ENCODE measurements at regions not wholly inside any gene's neighbourhood (a gene's known extent, or its start where the extent isn't known, plus 50 kb on each side); places are given as distances from the start of the nearest gene placed in this dataset.

DNA sequence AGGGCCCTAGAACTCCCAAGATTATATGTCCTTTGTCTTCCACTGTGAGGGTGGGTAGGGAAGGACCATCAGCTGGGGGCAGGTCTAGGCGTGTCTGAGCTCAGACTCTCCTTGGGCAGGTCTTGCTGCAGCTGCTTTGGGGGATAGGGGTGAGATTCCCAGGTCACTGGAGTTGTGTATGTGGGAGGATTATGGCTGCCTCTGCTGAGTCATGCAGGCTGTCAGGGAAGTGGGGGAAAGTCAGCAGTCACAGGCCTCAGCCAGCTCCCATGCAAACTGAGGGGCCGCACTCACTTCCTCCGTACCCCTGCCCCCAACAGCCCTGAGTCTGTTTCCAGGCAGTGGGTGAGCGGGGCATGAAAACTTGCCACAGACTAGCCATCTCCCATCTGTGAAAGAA lies 600.8 kb downstream of the DIAPH3 start:
- no peaks in the 10 kb centered on the region for H3K27me3 ChIP-seq (ENCODE audit: low read depth)
- no peak overlapping the region for H3K27ac ChIP-seq
- intact Hi-C loops (cut with DNase I): no loop called here
- H3K9me3 ChIP-seq: peaks cover 18% of the 10 kb centered on the region
- no peak for DNase-seq
- no peaks in the 10 kb centered on the region for H3K4me1 ChIP-seq
- no peak for ATAC-seq
- H3K36me3 ChIP-seq: no peaks in the 10 kb centered on the region
- no peak overlapping the region for H3K4me3 ChIP-seq
- TF ChIP-seq, protein P1, sequence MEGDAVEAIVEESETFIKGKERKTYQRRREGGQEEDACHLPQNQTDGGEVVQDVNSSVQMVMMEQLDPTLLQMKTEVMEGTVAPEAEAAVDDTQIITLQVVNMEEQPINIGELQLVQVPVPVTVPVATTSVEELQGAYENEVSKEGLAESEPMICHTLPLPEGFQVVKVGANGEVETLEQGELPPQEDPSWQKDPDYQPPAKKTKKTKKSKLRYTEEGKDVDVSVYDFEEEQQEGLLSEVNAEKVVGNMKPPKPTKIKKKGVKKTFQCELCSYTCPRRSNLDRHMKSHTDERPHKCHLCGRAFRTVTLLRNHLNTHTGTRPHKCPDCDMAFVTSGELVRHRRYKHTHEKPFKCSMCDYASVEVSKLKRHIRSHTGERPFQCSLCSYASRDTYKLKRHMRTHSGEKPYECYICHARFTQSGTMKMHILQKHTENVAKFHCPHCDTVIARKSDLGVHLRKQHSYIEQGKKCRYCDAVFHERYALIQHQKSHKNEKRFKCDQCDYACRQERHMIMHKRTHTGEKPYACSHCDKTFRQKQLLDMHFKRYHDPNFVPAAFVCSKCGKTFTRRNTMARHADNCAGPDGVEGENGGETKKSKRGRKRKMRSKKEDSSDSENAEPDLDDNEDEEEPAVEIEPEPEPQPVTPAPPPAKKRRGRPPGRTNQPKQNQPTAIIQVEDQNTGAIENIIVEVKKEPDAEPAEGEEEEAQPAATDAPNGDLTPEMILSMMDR (IDR thresholded peaks at IDR 0.05): no peak

DNA sequence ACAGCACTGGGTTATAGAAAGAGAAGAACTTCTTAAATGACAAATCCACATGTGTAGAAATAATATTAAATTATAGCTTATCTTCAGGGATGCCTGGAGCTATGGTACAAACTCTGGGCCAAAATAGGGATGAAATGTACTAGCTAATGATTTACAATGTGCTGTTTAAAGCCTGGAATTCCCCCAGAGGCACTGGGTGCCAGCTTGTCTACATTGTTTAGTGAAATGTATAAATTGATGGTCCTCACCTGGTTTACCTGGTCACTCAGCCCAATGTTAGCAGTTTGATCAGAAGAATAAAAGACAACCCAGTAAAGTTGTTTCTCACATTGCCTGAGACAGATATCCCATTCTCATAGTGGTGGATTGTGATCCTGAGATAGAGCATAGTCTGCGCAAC lies 597.2 kb downstream of the DIAPH3 start:
- Histone ChIP-seq H3K9me3 (peaks cover 4% of the 10 kb centered on the region), H3K4me1 (no peaks in the 10 kb centered on the region), H3K27me3 (ENCODE audit: low read depth) (no peaks in the 10 kb centered on the region), H3K36me3 (no peaks in the 10 kb centered on the region), H3K27ac (no peak overlapping the region), H3K4me3 (no peak overlapping the region)
- DNase-seq: no peak
- ATAC-seq: no peak
- intact Hi-C loops (cut with DNase I): no loop called here
- TF ChIP-seq, protein P1 (IDR thresholded peaks at IDR 0.05): no peak

DNA sequence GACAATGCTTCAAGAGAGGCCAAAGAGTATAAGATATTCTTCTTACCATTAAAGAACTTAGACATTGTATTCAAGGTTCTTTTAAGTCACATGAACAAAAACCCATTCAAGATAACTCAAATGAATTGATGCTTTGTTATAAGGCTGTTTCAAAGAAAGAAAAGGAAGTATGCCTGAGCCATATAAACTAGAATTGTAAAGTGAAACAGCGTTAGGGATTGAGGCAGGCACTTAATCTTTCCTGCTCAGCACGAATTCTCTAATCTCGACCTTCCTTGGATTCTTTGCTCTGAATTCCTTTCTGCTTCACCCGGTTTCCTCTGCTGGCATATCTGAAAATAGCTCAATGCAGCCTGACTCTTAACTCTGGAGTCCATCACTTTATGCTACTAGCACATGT lies 595.4 kb downstream of the DIAPH3 start:
- ATAC-seq (no peak), DNase-seq (no peak)
- intact Hi-C loops (cut with DNase I): no loop called here
- no peaks in the 10 kb centered on the region for H3K36me3 ChIP-seq
- TF ChIP-seq, protein P1 (IDR thresholded peaks at IDR 0.05): no peak
- H3K4me1 ChIP-seq: no peaks in the 10 kb centered on the region
- no peak overlapping the region for H3K27ac ChIP-seq
- no peaks in the 10 kb centered on the region for H3K27me3 ChIP-seq (ENCODE audit: low read depth)
- no peaks in the 10 kb centered on the region for H3K9me3 ChIP-seq
- H3K4me3 ChIP-seq: no peak overlapping the region

DNA sequence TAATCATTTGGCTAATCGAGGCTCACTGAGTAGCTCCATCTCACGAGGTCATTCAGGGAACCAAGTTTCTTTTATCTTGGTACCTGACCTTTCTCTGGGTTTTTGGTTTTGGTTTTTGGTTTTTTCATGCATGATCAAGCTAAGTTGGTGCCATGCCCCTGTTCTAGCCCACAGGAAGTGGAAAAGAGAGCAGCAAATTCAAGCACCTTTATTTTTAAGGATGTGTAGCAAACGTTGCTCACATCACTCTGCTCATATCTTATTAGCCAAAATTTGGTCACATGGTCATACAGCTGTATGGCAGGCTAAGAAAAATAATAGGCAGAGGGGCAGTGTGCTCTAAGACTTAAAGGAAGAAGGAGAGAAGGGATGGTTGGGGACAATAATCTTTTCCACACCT lies 593.5 kb downstream of the DIAPH3 start:
- Histone ChIP-seq H3K4me1 (no peaks in the 10 kb centered on the region), H3K36me3 (no peaks in the 10 kb centered on the region), H3K27ac (no peak overlapping the region), H3K4me3 (no peak overlapping the region), H3K27me3 (ENCODE audit: low read depth) (no peaks in the 10 kb centered on the region), H3K9me3 (no peaks in the 10 kb centered on the region)
- ATAC-seq (no peak), DNase-seq (no peak)
- intact Hi-C loops (cut with DNase I): no loop called here
- TF ChIP-seq, protein P1 (IDR thresholded peaks at IDR 0.05): no peak

DNA sequence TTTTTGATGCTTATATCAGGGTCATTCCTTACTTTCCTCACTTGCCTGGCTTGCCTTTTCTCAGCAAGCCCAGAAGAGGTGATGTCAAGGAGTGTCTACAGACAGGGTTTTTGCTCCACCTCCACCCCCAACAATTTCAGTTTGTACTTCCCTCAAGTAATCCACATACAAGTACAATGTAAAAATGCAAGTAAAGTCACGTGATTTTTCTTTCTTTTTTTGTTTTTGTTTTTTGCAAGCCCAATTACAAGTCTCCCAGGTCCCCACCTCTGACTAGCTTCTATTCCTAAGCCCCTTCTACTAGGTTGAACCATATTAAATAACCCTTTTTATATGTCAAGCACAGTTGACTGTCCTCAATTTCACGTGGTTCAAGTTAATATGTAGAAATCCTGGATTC lies 579.6 kb downstream of the DIAPH3 start:
- Histone ChIP-seq H3K27me3 (ENCODE audit: low read depth) (no peaks in the 10 kb centered on the region), H3K4me3 (no peak overlapping the region), H3K9me3 (no peaks in the 10 kb centered on the region), H3K27ac (no peak overlapping the region), H3K4me1 (no peaks in the 10 kb centered on the region), H3K36me3 (no peaks in the 10 kb centered on the region)
- no peak for DNase-seq
- no peak for ATAC-seq
- intact Hi-C loops (cut with DNase I): no loop called here
- TF ChIP-seq, protein P1 (IDR thresholded peaks at IDR 0.05): no peak
